Ureter (tissue), 1 donor: ENCODE measurements at regions not wholly inside any gene's neighbourhood (a gene's known extent, or its start where the extent isn't known, plus 50 kb on each side); places are given as distances from the start of the nearest gene placed in this dataset.
"Not testable (repeated sequence)": the region's sequence is repeated elsewhere in the genome, so short reads cannot be mapped to it uniquely, and the experiment has no call there.

Source experiments
- DNase-seq: peaks from one replicate; pipeline ENCODE4 v3.0.0-alpha.2; 2020; ENCODE audit warnings: low spot score
- donor health status: DM: yes; HTN: yes; CAD: no.

DNA sequence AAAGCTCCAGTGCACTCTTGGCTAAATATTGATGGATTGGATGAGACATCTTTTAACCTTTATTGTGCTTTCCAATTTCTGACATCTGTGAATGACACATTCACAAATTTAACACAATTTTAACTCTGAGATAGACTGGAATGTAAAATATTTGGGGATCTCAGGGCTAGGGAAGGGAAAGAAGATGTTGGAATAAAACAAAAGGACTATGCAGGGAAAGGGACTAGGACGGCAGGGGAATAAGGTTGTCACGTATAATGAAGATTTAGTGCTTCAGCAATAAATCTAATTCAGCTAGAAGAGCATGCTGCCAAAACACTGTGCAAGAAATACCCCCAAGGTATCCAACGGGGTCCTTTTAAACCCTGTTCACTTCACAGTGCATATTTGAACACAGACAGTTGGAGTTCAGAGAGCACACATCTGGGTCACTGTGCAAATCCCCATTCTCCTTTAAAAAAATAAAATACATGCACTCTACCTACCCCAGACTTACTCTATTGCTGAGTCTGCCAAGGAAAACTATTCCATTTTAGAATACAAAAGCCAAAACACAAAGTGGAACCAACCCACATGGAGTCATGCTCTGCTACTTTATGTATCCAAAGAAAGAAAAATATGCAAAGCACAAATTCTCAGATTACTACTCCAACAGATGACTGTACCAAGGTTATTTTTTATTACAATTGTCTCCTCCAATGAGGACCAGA, 151.0 kb upstream of the RSPO3 start:
- no peak for DNase-seq

DNA sequence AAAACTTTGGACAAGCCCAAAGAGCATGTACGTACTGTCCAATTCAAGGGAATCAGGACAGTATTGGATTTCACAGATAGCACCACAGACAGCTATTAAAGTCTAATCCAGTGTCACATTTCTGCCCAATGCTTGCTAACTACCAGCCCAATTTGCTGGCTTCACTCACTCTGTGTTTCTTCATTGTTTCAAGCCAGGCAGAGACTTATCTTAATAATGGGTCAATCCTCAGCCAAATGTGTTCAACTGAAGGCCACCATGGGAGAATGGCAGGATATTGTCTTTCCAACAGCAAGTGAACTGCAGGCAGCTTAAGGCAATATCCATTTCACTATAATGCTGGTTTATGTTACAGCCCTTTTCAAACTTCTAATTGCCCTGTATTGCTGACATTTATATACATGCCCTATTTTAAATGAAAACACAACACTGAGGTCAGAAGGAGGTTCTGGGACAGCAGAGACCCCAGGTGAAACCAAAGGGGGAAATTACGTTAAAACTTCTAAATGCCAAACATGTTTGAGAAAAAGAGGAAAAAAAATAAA, 142.1 kb upstream of the RSPO3 start:
- no peak for DNase-seq

DNA sequence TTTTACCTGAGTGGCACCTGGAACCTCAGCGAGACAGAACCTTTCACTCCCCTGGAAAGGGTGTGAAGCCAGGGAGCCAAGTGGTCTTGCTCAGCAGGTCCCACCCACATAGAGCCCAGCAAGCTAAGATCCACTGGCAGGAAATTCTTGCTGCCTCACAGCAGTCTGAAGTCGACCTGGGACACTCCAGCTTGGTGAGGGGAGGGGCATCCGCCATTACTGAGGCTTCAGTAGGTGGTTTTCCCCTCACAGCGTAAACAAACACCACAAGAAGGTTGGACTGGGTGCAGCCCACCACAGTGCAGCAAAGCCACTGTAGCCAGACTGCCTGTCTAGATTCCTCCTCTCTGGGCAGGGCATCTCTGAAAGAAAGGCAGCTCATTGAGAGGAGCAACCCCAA, 134.7 kb upstream of the RSPO3 start:
- DNase-seq, result no peak

DNA sequence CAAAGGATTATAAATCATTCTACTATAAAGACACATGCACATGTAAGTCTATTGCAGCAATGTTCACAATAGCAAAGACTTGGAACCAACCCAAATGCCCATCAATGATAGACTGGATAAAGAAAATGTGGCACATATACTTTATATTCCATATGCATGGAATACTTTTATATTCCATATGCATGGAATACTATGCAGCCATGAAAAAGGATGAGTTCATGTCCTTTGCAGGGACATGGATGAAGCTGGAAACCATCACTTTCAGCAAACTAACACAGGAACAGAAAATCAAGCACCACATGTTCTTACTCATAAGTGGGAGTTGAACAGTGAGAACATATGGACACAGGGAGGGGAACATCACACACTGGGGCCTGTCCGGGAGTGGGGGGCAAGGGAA, 130.3 kb upstream of the RSPO3 start:
- DNase-seq, result not testable (repeated sequence)

DNA sequence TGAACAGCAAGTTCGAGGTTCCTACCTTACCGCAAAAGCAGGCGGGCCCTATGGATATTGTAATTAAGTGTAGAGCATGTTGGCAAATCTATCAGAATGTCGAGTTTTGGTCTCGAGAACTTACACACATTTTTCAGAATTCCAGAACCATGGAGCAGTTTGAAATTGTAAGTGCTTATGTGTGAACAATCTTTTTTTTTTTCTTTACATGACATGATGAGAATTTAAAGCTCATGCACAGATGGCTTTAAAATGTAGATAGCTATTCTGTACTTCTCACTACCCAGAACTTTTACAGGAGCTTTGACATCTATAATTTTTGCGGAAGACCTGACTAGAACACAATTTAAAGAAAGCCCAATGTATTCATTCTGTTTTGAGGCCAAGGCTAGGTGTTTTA, 117.8 kb upstream of the RSPO3 start:
- no peak for DNase-seq

DNA sequence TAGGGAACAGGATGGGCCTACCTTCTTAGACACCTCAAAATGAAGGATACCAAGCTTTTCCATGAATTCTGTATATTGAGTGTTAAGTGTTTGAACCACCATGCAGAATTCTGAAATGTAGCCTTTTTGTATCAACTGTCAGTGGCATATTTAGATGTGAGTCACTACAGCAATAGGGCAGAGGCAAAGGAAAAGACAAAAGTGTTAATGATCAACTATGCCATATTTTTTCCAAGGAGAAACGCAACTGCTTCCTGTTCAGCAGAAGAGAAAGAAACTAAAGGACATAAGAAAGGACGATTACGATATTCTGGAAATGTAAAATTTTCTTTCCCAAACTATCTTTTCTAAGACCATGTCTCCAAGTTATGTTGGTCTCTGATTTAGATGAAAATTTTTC, 104.6 kb upstream of the RSPO3 start:
- DNase-seq, result no peak

DNA sequence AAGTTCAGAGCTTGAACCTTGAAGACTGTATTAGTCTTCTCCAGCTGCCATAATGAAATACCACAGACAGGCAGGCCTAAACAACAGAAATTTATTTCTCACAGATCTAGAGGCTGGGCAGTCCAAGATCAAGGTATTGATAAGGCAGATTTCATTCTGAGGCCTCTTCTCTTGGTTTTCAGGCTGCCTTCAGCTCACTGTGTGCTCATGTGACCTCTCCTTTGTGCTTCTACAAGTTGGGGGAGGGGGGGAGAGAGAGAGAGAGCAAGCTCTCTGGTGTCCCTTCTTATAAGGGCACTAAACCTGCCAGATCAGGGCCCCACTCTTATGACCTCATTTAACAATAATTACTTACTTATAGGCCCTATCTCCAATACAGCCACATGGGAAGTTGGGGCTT, 102.6 kb upstream of the RSPO3 start:
- no peak for DNase-seq

DNA sequence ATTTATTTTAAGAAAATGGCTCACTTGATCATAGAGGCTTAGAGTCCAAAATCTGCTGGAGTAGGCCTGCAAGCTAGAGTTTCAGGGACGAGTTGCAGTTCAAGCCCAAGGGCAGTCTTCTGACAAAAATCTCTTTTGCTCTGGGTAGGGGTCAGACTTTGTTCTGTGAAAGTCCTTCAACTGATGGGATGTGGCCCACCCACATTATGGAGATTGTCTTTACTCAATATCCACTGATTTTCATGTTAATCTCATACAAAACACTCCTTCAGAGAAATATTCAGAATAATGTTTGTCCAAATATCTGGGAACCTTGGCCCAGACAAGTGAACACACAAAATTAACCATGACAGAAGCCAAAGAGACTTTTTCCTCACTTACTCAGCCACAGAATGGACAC, 98.6 kb upstream of the RSPO3 start:
- DNase-seq, result no peak

DNA sequence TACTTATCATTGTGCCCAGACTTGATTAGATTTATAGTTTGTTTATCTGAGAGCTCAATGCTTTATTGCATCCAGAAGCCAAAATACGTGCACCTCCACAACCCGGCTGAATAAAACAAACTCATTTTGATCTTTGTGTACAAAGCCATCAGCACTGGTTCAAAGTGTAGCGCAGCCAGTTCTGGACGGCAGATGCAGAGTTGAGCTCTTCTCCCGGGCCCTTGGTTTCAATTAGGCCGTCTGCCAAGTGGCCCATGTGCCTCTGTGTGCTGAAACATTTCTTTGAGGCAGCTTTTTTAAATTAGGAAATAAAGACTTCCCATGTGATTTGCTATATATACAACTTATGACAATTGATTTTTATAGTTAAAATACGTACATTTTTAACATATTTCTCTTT, 96.2 kb upstream of the RSPO3 start:
- no peak for DNase-seq

DNA sequence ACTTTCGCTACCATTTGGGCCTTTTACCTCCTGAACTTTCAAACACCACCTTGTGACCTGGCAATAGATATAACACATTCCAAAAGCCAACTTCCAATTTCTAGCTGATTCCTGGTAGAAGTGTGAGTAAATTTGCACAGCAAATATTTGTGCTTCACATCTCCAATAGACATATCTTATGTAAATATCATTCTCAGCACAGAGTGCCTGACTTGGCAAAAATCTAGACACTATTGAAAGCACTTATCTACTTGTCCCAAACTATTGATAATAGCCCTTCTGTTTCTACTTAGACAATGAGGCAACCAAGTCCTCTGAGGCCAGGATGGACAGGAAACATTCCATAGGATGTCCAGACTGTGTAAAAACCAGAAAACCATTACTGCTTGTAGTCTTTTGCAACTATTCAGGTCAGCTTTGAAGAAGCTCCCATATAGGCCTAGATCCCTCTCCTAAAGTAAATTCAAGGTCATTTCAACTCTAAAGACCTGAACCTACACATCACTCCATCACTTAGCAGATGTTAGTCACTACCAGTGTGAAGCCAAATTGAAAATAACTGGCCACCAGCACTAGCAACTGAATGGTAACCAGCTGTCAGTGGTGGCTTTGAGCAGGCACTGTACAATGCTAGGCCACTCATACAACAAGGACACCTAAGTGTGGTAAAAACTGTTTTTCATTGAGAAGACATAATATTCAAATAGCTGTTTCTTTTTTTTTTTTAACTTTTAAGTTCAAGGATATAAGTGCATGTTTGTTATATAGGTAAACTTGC, 95.3 kb upstream of the RSPO3 start:
- no peak for DNase-seq

DNA sequence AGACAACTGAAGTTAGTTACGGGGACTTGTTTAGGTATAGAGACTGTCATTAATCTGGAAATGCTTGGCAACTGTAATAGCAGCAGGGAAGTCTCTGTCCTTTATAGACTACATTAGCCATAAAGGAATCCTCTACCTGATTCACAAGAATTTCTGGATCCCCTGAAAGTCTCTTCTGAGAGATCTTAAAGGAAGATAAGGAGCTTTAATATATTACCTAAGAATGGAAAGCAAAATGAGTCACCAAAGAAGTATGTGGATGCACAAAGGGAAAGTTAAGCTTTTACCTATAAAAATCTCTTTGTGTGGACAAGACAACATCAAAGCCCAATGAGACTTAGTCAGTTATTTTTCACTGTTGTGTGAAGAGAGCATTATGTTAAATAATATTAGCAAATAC, 92.2 kb upstream of the RSPO3 start:
- DNase-seq, result no peak

DNA sequence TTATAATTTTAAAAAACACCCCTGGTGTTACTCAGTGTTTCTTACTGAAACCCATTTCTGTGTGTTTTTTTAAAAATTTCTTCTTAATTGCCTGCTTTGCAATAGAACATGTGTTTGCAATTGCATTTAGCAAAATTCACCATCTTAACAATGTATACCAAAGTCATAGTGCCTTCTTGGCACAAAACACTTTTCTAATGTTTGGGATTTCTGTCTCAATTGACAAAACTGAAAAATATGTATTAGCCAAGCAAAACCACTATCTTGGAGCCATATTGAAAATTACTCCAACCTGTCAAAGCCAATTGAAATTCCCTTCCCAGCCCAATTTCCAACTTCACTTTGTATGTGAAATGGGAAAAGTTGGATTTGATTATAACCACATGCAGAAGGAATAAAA, 88.4 kb upstream of the RSPO3 start:
- DNase-seq, result no peak

DNA sequence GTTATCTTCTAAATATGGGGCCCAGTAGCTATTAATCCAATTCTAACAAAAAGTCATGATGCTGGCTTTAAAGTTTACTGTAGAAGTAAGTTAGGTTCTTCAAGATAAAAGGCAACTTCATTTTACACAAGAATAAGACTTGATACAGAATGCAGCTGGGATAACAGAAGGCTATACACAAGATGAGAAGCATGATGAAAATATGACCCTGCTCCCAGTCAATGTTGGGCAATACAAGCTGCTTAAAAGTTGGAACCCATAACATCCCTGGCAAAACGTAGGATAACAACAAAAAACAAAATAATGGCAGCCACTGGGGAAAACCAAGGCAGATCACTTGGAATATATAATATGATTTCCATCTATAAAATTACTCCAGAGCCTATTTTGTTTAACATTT, 87.6 kb upstream of the RSPO3 start:
- no peak for DNase-seq

DNA sequence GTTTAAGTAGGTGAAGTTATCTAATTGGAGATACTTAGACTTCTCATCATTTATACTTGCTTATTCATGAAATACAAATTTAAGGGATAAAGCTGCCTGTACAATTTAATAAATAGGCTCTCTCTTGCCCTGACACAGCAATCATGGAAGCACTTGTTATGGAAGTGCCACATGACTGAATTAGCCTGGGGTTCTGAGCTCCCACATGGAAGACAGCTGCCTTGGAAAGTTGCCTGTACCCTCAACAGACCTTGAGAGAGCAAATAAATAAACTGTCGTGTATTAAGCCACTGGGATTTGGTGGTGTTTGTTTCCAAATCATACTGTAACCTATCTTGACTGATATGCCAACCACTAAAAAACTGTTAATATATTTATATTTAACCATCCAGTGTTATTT, 87.0 kb upstream of the RSPO3 start:
- DNase-seq, result no peak

DNA sequence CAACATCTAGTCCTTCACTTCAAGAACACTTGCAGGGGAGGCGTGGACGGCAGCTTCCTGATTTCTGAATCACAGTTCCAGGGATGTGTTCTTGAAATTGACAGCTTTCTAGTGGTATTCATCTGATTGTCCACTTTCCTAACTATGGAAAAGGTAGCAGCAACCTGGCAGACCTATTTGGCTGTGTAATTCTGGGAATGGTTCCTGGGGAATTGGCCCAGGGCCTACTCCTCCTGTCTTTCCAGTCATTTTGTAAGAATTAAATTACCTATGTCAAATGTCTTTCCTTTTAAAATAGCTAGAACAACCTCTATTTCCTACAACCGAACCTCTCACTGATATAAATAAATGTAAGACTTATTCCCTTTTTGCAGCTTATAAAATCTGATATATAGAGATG, 85.5 kb upstream of the RSPO3 start:
- DNase-seq, result no peak

DNA sequence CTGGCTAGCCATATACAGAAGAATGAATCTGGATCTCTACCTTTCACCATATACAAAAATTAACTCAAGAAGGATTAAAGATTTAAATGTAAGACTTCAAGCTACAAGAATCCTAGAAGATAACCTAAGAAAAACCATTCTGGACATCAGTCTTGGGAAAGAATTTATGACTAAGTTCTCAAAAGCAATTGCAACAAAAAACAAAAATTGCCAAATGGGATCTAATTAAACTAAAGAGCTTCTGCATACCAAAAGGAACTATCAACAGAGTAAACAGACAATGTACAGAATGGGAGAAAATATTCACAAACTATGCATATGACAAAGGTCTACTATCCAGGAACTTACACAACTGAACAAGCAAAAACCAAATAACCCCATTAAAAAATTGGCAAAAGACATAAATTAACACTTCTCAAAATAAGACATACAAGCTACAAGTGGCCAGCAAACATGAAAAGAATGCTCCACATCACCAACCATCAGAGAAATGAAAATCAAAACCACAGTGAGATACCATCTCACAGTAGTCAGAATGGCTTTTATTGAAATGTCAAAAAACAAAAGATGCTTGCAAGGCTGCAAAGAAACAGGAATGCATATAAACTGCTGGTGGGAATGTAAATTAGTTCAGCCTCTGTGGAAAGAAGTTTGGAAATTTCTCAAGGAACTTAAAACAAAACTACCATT, 66.8 kb upstream of the RSPO3 start:
- DNase-seq, result no peak

DNA sequence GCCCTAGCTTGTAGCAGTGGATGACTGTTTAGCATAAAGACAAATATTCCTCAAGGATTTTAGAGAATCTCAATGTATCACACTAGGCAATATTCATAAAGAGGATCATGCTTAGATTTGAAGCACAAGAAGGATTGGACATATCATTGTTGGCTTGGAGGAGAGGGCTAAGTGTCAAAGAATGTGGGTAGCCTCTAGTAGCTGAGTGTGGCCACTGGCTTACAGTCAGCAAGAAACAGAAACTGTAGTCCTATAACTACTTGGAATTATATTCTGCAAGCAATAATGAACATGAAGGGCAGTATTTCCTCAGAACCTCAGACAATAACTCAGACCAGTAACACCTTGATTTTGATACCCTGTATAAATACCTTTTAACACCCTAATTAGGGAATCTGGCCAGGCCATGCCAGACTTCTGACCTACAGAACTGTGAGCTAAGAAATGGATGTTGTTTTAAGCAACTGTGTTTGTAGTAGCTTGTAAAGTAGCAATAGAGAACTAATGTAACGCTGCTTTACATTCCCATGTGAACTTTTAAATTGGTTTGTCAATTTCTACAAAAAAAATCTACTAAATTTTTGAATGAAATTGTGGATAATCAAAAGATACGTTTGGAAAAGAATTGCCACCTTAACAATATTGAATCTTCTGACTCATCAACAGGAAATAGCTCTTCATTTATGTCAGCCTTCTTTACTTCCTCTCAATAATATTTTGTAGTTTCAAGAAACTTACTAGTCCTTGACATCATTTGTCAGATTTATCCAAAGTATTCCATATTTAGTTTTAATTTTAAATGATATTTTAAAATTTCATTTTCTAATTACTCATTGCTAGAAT, 65.2 kb upstream of the RSPO3 start:
- DNase-seq, result no peak

DNA sequence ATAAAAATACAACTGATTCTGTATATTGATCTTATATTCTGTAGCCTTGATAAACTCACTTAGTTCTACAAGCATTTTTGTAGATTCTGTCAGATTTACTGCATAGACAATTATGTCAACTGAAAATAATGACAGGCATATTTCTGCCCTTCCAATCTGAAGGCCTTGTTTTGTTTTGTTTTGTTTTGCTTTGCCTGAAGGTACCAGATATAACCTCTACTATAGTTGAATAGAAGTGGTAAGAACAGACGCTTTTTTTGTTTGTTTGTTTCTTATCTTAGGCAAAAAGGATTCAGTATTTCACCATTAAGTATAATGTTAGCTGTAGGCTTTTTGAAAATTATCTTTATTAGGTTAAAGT, 64.6 kb upstream of the RSPO3 start:
- DNase-seq, result no peak

DNA sequence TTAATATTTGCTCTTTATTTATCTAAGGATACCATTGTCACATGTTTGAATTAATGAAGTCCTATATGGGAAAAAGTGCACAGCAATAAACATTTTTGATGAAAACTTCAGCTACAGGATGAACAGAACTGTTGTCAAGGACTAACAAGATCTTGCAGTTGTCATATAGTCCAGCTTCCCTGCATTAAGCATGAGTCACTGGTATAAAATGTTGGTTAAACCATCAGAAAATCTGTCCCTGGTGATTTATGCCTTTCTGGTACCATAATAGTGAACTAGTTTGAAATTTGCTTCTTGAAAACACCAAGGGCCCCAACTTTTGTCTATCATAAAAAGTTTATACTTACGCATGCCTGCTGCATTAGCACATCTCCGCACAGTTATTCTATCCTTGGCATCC, 60.4 kb upstream of the RSPO3 start:
- DNase-seq, result no peak

DNA sequence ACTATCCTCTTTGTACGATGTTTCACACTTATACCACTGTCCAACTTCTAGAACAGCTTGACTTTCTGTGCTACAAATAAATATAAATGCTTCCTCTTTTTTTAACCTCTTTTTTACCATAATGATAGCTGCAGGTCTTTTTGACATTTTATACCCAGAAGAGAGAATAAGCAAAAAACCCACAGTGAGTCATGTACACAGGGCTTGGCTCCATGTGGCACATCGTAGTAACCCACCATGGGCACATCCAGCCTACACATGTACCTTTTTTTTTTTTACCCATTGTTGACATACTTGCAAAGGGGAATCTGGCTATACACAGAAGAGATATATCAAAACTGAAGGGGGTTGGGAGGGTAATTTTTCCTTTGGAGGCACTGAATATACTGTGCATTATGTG, 59.5 kb upstream of the RSPO3 start:
- DNase-seq, result no peak
